HEK293 (cell line): ENCODE measurements at regions not wholly inside any gene's neighbourhood (a gene's known extent, or its start where the extent isn't known, plus 50 kb on each side); places are given as distances from the start of the nearest gene placed in this dataset.

Experiments used
- CTCF ChIA-PET: fragments of 350-600 bp; formaldehyde crosslinking; extraction: SDS; loops from one replicate; lab custom pipeline; 2021; ENCODE audit warnings: antibody characterized with exemption; lab: Yijun Ruan, JAX
- POLR2A ChIA-PET: fragments of 300-600 bp; formaldehyde crosslinking; extraction: SDS; loops from one replicate; lab custom pipeline; 2020; ENCODE audit warnings: antibody characterized with exemption, inconsistent platforms; lab: Yijun Ruan, JAX
- H3K27ac ChIP-seq: fragments of 200-500 bp; sonication (Bioruptor generic); 2 replicates; pipeline ENCODE4 v1.5.1; 2014; ENCODE audit warnings: low read depth, low read length, control low read depth, inconsistent platforms; ENCODE audit errors: extremely low read depth
- H3K36me3 ChIP-seq, 2 experiments: fragments of 200-500 bp in 1 of 2; sonication (Bioruptor generic) in 1 of 2; 1 replicate in 1 of 2; 2 replicates in 1 of 2; pipeline ENCODE4 v1.5.1; 2014 to 2017; ENCODE audit warnings: inconsistent platforms in 2 of 2, low read length in 2 of 2; ENCODE audit not compliant: control insufficient read depth in 2 of 2, insufficient read depth in 1 of 2
- H3K4me1 ChIP-seq: fragments of 200-500 bp; sonication (Bioruptor generic); 2 replicates; pipeline ENCODE4 v1.5.1; 2014; ENCODE audit warnings: mild to moderate bottlenecking, low read length, inconsistent platforms; ENCODE audit not compliant: control insufficient read depth, insufficient read depth
- H3K4me3 ChIP-seq: 2 replicates; pipeline ENCODE4 v1.5.1; 2011; ENCODE audit warnings: low read depth, mild to moderate bottlenecking, control low read depth, low read length, moderate library complexity
- H3K9me3 ChIP-seq: fragments of 200-500 bp; sonication (Bioruptor generic); 2 replicates; pipeline ENCODE4 v1.5.1; 2014; ENCODE audit warnings: low read depth, low read length, inconsistent platforms; ENCODE audit not compliant: control insufficient read depth, insufficient read depth
- KLF8 ChIP-seq: fragments of 450-650 bp; formaldehyde crosslinking; IDR thresholded peaks from 2 replicates; pipeline ENCODE4 v1.5.1; 2016; ENCODE audit warnings: missing biosample characterization, missing genetic modification characterization
- MEIS1 ChIP-seq: sonication (generic); formaldehyde crosslinking; IDR thresholded peaks from 2 replicates; pipeline ENCODE4 v1.8.1; 2022; ENCODE audit warnings: missing genetic modification reagents, mild to moderate bottlenecking, borderline replicate concordance
- MZF1 ChIP-seq: fragments of 450-650 bp; formaldehyde crosslinking; IDR thresholded peaks from 2 replicates; pipeline ENCODE4 v1.5.1; 2017; ENCODE audit warnings: missing biosample characterization, missing genetic modification characterization, borderline replicate concordance
- PRDM6 ChIP-seq: fragments of 450-650 bp; formaldehyde crosslinking; IDR thresholded peaks from 2 replicates; pipeline ENCODE4 v1.5.1; 2017; ENCODE audit warnings: missing biosample characterization, missing genetic modification characterization
- WT1 ChIP-seq: fragments of 450-650 bp; formaldehyde crosslinking; IDR thresholded peaks from 2 replicates; pipeline ENCODE4 v1.5.1; 2016; ENCODE audit warnings: missing biosample characterization, missing genetic modification characterization
- ZNF112 ChIP-seq: fragments of 450-650 bp; formaldehyde crosslinking; IDR thresholded peaks from 2 replicates; pipeline ENCODE4 v1.5.0; 2017; ENCODE audit warnings: missing biosample characterization, missing genetic modification characterization
- ZNF184 ChIP-seq: fragments of 450-650 bp; IDR thresholded peaks from 2 replicates; pipeline ENCODE4 v1.5.1; 2018; ENCODE audit warnings: missing biosample characterization, mild to moderate bottlenecking, missing genetic modification characterization
- ZNF2 ChIP-seq: fragments of 450-650 bp; formaldehyde crosslinking; IDR thresholded peaks from 2 replicates; pipeline ENCODE4 v1.5.1; 2016; ENCODE audit warnings: missing biosample characterization, missing genetic modification characterization
- ZNF266 ChIP-seq: fragments of 450-650 bp; formaldehyde crosslinking; IDR thresholded peaks from 2 replicates; pipeline ENCODE4 v1.5.1; 2016; ENCODE audit warnings: missing biosample characterization, missing genetic modification characterization, low read depth
- ZNF398 ChIP-seq: fragments of 450-650 bp; formaldehyde crosslinking; IDR thresholded peaks from 2 replicates; pipeline ENCODE4 v1.5.1; 2017; ENCODE audit warnings: missing biosample characterization, missing genetic modification characterization
- ZNF473 ChIP-seq: fragments of 450-650 bp; formaldehyde crosslinking; IDR thresholded peaks from 2 replicates; pipeline ENCODE4 v1.5.1; 2017; ENCODE audit warnings: missing biosample characterization, missing genetic modification characterization
- ZNF561 ChIP-seq: fragments of 450-650 bp; IDR thresholded peaks from 2 replicates; pipeline ENCODE4 v1.5.1; 2018; ENCODE audit warnings: missing biosample characterization, missing genetic modification characterization, borderline replicate concordance
- ZNF701 ChIP-seq: fragments of 450-650 bp; formaldehyde crosslinking; IDR thresholded peaks from 2 replicates; pipeline ENCODE4 v1.5.1; 2016; ENCODE audit warnings: missing biosample characterization, missing genetic modification characterization
- ZNF768 ChIP-seq: fragments of 450-650 bp; formaldehyde crosslinking; IDR thresholded peaks from 2 replicates; pipeline ENCODE4 v1.5.1; 2018; ENCODE audit warnings: missing biosample characterization, mild to moderate bottlenecking, missing genetic modification characterization
- ZNF791 ChIP-seq: fragments of 450-650 bp; formaldehyde crosslinking; IDR thresholded peaks from 2 replicates; pipeline ENCODE4 v1.5.1; 2016; ENCODE audit warnings: missing biosample characterization, missing genetic modification characterization
- ZNF792 ChIP-seq: fragments of 450-650 bp; formaldehyde crosslinking; IDR thresholded peaks from 2 replicates; pipeline ENCODE4 v1.5.1; 2016; ENCODE audit warnings: missing biosample characterization, missing genetic modification characterization
- ZNF837 ChIP-seq: fragments of 450-650 bp; formaldehyde crosslinking; IDR thresholded peaks from 2 replicates; pipeline ENCODE4 v1.5.1; 2016; ENCODE audit warnings: missing biosample characterization, missing genetic modification characterization
- ZNF843 ChIP-seq: fragments of 450-650 bp; formaldehyde crosslinking; IDR thresholded peaks from 2 replicates; pipeline ENCODE4 v1.5.1; 2016; ENCODE audit warnings: missing biosample characterization, missing genetic modification characterization
- TF ChIP-seq, protein P1 (sequence below): fragments of 450-650 bp; formaldehyde crosslinking; conservative IDR thresholded peaks from 2 replicates; pipeline ENCODE4 v1.5.1; 2016; ENCODE audit warnings: low read depth, missing biosample characterization, missing genetic modification characterization
- TF ChIP-seq, protein P2 (sequence below): fragments of 450-650 bp; formaldehyde crosslinking; IDR thresholded peaks from 2 replicates; pipeline ENCODE4 v1.5.1; 2016; ENCODE audit warnings: missing biosample characterization, missing genetic modification characterization

DNA sequence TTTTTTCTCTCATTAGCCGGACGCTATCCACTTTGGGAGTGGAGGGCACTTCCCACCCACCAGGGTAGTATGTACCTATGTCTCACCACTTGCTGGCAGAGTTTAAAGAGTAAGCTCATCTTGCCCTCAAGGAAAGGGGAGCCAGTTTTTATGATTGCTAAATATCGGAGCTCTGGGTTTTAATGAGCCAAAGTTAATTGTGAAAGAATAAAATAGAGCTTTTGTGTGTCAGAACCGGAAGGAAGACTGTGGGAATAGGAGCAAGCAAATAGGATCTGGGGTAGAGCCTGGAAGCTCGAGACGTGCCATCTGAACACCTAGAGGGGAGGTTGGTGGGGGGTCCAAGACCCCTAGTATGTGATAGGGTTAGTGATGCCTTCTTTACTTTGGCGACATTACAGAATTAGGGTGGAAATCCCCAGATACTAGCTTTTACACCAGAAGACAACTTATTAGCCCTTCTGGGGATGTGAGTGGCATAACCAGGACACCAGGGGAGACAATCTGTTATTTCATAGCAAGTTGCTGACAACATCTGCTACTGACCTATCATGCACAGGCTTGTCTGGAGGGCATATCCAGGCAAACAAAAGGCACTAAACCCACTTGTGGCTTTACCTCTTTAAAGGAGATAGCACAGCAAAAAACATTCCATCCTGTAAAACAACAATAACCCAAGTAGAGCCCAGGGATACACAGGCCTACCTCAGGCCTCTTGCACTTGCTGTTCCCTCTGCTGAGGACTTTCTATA lies 333.8 kb downstream of the ZNF621 start:
- TF ChIP-seq ZNF791, result no peak
- no peak for TF ChIP-seq ZNF843
- no peak for TF ChIP-seq ZNF561 (tag by site-specific recombination)
- TF ChIP-seq KLF8 (tag by site-specific recombination), result no peak
- TF ChIP-seq WT1, result no peak
- no peaks in the 10 kb centered on the region for H3K4me1 ChIP-seq
- POLR2A ChIA-PET, result no interaction called here
- H3K9me3 ChIP-seq, result no peaks in the 10 kb centered on the region
- no peaks in the 10 kb centered on the region for H3K36me3 ChIP-seq
- no peak overlapping the region for H3K27ac ChIP-seq
- H3K4me3 ChIP-seq, result no peak overlapping the region
- CTCF ChIA-PET, result no interaction called here

GRCh38 chr3:40862946-40863345 lies 336.4 kb upstream of the CTNNB1 start:
- Histone ChIP-seq H3K36me3 (no peaks in the 10 kb centered on the region), H3K27ac (no peak overlapping the region), H3K4me3 (no peak overlapping the region), H3K9me3 (no peaks in the 10 kb centered on the region), H3K4me1 (no peaks in the 10 kb centered on the region)
- ChIA-PET POLR2A (no interaction called here), CTCF (no interaction called here)
- TF ChIP-seq ZNF701 (tag by site-specific recombination) (no peak), ZNF266 (tag by site-specific recombination) (no peak), ZNF184 (tag by site-specific recombination) (no peak), ZNF112 (no peak)

DNA sequence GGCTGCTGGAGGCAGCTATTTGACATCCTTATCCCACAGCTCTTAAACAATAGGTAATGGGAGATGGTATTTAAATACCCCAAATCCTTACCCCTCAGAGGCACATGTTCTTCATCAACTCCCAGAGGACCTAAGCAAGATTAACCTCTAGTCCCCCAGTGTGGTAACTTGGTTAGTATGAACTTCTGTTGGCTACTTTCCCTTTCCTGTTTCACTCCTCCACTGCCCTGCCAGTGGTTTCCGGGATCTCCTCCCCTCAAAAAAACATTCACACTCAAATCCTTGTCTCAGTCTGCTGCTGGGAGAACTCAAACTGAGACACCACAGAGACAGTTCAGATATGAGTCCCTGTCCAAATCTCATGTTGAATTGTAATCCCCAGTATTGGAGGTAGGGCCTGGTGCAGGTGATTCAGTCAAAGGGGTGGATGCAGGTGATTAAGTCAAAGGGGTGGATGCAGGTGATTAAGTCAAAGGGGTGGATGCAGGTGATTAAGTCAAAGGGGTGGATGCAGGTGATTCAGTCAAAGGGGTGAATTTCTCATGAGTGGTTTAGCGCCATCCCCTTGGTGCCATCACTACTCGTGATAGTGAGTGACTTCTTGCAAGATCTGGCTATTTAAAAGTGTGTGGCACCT lies 335.0 kb upstream of the CTNNB1 start:
- no peaks in the 10 kb centered on the region for H3K9me3 ChIP-seq
- TF ChIP-seq ZNF2 (tag by site-specific recombination) (no peak), ZNF837 (tag by site-specific recombination) (no peak), ZNF473 (tag by site-specific recombination) (no peak), ZNF768 (tag by site-specific recombination) (no peak), ZNF792 (no peak), ZNF184 (tag by site-specific recombination) (no peak), ZNF398 (no peak), ZNF112 (no peak), MZF1 (no peak), MEIS1 (no peak), PRDM6 (tag by site-specific recombination) (no peak)
- TF ChIP-seq, protein P1, sequence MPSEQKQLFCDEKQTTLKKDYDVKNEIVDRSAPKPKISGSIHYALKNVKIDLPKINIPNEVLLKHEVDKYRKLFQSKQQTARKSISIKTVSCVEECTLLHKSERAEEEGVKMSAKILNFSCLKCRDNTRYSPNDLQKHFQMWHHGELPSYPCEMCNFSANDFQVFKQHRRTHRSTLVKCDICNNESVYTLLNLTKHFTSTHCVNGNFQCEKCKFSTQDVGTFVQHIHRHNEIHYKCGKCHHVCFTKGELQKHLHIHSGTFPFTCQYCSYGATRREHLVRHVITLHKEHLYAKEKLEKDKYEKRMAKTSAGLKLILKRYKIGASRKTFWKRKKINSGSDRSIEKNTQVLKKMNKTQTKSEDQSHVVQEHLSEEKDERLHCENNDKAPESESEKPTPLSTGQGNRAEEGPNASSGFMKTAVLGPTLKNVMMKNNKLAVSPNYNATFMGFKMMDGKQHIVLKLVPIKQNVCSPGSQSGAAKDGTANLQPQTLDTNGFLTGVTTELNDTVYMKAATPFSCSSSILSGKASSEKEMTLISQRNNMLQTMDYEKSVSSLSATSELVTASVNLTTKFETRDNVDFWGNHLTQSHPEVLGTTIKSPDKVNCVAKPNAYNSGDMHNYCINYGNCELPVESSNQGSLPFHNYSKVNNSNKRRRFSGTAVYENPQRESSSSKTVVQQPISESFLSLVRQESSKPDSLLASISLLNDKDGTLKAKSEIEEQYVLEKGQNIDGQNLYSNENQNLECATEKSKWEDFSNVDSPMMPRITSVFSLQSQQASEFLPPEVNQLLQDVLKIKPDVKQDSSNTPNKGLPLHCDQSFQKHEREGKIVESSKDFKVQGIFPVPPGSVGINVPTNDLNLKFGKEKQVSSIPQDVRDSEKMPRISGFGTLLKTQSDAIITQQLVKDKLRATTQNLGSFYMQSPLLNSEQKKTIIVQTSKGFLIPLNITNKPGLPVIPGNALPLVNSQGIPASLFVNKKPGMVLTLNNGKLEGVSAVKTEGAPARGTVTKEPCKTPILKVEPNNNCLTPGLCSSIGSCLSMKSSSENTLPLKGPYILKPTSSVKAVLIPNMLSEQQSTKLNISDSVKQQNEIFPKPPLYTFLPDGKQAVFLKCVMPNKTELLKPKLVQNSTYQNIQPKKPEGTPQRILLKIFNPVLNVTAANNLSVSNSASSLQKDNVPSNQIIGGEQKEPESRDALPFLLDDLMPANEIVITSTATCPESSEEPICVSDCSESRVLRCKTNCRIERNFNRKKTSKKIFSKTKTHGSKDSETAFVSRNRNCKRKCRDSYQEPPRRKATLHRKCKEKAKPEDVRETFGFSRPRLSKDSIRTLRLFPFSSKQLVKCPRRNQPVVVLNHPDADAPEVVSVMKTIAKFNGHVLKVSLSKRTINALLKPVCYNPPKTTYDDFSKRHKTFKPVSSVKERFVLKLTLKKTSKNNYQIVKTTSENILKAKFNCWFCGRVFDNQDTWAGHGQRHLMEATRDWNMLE (tag by site-specific recombination), result no peak
- TF ChIP-seq, protein P2, sequence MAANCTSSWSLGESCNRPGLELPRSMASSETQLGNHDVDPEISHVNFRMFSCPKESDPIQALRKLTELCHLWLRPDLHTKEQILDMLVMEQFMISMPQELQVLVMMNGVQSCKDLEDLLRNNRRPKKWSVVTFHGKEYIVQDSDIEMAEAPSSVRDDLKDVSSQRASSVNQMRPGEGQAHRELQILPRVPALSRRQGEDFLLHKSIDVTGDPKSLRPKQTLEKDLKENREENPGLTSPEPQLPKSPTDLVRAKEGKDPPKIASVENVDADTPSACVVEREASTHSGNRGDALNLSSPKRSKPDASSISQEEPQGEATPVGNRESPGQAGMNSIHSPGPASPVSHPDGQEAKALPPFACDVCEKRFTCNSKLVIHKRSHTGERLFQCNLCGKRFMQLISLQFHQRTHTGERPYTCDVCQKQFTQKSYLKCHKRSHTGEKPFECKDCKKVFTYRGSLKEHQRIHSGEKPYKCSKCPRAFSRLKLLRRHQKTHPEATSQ (tag by site-specific recombination), result no peak
- no peak overlapping the region for H3K27ac ChIP-seq
- no peaks in the 10 kb centered on the region for H3K36me3 ChIP-seq
- POLR2A ChIA-PET, result no interaction called here
- CTCF ChIA-PET, result no interaction called here
- H3K4me3 ChIP-seq, result no peak overlapping the region
- H3K4me1 ChIP-seq, result no peaks in the 10 kb centered on the region
